GM19455 (cell line): ENCODE measurements at regions not wholly inside any gene's neighbourhood (a gene's known extent, or its start where the extent isn't known, plus 50 kb on each side); places are given as distances from the start of the nearest gene placed in this dataset.
"Not testable (repeated sequence)": the region's sequence is repeated elsewhere in the genome, so short reads cannot be mapped to it uniquely, and the experiment has no call there.

Experiments used
- ATAC-seq: cut with Tn5 transposase; IDR thresholded peaks from one replicate; pipeline ENCODE4 v1.9.1; 2021; ENCODE audit not compliant: unreplicated experiment

DNA sequence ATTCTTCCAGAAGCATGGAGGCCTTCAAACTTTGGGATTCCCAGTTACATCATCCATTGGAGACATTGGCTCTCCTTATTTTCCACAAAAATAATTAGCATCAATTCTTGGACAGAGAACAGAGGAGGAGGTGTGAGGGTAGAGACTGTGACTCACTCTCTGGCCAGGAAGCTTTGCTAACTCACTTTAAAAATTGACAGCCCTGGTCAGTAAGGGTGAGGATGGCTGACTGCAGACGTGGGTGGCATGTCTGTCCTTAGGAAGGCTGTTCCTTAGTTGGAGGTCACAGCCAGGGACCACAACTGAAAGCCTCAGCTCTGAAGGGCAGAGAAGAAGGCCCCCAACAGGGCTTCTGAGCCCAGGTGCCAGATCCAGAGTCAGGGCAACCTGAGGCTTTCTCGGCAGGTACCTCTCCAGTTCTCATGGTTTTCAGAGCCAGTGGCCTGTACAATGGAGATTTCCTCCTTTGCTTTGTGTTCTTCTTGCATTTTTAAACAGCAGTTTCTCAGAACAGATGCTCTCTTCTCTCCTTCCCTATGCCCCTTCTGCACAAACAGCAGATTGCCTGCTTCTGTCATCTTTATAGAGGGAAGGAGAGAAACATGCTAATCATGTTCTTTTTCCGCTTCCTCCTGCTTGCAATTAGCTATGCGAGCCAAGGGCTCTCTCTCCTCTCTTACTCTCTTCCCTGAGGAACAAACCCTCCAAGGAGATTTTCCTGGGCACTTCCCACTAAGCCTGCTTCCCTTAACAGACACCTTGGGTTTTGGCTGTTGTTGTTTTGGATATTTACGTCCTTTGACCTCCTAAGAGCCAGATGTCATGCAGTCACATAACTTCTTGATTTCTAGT, 92.5 kb upstream of the ZNF366 start:
- no peak for ATAC-seq

DNA sequence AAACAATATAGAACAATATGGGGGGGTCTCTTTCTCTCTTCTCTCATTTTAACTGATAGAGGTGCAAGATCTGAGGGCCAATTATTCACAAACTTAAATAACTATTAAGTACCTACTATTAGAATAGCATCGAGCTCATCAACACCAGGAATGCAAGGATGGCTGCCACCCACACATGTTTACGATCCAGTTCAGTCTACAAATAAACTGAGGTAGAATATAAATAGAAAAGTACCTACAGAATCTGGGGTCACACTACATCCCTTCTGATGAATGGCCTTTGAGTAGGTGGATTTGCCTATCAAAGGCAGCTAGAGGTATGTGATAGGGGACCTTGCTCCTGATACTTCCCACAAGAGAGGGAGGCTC, 91.8 kb upstream of the ZNF366 start:
- no peak for ATAC-seq

DNA sequence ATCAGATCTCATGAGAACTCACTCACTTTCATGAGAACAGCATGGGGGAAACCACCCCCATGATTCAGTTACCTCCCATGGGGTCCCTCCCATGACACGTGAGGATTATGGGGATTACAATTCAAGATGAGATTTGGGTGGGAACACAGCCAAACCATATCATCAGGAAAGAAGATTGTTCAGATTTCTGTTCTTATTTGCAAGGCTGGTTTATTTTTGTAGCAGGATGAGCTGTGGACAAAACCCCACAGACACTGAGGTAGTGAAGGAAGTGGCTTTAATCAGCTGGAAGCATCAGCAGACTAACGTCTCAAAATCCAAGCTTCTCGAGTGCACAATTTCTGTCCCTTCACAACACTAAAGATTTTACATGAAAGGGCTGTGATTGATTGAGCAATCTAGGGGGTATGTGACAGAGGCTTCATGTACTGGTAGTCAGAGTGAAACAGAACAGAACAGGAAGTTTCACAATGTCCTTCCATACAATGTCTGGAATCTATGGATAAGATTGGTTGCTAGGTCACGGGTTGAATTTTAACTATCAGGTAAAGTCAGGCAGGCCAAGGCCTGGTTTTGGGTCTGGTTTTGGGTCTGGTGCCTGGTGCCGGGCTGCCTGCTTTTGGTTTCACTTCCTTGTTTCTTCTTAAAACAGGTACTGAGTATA, 91.3 kb upstream of the ZNF366 start:
- ATAC-seq, result no peak

DNA sequence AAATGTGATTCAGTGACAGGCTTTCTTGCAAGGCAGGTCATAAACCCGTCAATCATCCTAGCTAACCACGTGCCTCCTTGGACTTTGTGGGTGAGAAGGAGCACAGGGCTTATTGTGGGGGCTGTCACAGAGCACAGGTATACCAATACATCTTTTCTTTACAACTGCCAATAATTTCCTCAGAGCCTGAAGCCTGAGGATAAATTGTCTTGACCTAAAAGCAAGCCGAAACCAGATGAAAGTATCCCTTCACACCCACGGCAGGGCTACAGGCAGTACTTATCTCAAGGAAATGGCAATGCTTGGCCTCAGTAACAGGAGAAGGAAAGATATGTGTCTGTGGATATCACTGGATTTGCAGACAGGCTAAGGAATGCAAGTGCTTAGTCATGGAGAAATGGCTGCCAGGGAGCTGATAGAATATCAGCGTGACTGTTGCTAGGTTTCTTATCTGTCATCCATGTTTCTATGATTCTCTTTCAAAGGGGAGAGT, 90.3 kb upstream of the ZNF366 start:
- no peak for ATAC-seq

DNA sequence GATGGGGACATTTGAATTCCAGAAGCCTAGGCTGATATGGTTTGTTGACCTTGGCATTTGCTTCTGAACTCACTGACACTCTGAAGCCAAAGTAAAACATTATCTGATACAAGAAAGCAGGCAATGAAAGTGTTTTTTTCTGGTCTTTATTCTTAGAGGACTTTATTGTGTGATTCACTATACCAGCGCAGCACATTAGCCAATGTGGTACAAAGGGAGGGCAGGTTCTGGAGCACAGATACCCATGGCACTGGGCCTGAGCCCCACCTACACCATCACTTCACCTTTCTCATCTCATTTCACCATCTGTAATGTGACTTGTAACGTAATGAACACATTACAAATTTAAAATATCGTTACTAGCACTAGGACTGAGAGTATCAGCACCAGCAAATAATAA, 89.7 kb upstream of the ZNF366 start:
- no peak for ATAC-seq

DNA sequence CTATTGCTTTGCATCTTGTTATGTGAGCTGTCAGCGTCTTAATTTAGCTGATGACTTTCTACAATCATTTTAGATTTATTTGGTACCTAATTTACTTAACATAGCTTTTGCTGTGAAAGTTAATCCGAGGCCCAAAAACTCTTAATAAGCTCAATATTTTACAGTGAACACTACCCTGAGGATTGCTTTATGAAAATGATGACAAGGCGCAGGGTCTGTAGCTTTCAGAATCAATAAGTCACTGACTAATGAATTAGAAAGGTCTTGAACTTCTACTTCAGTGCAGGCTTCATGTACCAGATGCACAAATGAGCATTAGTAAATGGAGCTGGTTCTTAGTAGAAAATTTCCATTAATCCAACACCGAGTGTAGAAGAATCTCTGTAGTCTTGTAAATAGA, 81.4 kb upstream of the ZNF366 start:
- no peak for ATAC-seq

DNA sequence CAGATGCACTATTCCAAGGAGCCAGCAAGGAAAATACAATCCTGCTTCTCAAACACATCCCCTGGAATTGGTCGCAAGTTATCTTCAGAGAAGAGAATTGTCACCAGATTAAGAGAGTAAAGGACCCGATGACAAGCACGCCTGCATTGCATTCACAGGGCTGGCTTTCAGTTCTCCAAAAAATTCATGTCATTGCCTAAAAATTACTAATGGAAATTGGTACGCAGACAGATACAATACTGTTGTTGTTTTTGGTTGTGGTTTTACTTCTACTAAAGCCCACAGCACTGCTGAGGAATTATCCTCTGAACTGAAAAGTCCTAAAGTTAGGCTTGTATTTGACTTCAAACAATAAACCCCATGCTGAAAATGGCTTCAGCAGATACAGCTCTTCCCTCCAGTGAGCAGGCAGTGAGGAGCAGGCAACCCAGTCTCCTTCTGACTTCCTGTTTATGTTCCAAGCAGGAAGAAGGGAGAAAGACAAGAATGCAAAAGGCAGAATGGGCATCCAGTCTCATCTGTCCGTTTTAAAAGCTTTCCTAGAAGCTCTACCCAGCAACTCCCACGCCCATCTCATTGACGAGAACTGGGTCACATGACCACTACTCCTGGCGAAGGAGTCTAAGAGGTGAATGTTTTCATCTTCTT, 80.6 kb upstream of the ZNF366 start:
- no peak for ATAC-seq

DNA sequence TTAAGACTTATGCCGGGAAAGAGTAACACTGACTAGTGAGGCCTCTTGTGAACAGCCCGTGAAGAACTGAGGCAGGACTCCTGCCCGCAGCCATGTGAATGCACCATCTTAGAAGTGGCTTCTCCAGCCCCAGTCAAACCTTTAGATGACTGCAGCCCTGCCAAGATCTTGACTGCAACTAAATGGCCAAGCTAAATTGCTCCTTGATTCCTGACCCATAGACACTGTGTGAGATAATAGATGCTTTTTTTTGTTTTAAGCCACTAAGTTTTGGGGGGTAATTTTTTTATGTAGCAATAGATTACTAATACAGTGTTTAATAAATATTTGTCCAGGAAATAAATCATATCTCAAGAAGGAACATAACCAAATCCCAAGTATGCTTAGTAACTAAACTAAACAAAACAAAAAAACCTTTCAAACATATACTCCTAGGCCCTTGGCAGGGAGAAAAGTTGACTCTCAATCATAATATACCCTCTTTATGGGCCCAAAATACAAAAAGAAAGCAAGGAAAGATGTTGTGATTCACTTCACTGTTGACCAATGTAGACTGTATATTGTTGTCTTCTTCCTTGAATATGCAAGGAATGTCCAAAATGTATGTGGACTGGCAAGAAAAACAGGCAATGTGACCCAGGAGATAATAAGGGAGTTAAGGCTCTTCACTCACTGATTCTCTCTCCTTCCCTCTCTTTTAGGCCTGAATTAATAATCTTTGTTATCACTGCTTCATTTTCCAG, 79.7 kb upstream of the ZNF366 start:
- no peak for ATAC-seq

DNA sequence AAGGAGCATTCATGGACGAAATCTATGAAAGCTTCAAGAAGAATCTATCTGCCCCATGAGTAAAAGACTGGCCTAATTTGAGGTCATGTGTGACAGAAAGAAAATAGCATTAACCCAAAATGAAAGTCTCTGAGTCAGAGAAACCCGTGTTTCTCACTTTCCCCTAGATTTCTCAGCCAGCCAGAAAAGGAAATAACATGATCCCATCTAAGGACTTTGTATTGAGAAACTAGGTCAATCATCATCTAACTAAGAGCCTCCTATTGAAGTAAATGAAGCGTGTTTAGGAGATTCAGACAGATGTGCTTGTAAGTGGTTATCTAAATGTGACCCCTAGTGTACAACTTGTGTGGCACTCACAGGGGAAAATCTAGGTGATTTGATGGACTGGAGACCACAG, 77.3 kb upstream of the ZNF366 start:
- no peak for ATAC-seq

DNA sequence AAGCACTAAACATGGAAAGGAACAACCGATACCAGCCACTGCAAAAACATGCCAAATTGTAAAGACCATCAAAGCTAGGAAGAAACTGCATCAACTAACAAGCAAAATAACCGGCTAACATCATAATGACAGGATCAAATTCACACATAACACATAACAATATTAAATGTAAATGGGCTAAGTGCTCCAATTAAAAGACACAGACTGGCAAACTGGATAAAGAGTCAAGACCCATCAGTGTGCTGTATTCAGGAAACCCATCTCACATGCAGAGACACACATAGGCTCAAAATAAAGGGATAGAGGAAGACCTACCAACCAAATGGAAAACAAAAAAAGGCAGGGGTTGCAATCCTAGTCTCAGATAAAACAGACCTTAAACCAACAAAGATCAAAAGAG, 72.1 kb upstream of the ZNF366 start:
- ATAC-seq, result not testable (repeated sequence)

DNA sequence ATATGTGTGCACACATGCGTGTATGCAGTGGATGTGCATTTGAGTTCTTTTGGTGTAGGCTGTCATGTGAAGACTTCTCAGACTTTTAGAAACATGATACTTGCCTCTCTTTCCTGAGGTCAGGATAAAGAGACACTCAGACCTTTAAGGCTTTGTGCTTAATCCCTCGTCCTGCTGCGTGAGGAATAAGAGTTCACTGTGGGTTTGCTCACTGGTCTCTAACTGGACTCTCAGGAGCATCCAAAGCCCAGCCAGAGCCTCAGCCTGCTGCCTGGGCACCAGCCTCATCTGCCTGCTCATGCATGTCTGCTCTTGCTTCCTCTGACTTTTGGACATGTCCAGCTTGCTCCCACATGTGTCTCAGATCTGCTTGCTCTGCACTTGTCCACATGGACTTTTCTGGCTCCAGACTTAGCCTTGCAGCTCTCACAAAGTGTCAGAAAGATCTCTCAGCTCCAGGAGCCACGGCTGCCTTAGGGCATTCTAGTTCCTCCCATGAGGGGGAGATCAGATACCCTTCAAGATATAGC, 65.1 kb upstream of the ZNF366 start:
- no peak for ATAC-seq

DNA sequence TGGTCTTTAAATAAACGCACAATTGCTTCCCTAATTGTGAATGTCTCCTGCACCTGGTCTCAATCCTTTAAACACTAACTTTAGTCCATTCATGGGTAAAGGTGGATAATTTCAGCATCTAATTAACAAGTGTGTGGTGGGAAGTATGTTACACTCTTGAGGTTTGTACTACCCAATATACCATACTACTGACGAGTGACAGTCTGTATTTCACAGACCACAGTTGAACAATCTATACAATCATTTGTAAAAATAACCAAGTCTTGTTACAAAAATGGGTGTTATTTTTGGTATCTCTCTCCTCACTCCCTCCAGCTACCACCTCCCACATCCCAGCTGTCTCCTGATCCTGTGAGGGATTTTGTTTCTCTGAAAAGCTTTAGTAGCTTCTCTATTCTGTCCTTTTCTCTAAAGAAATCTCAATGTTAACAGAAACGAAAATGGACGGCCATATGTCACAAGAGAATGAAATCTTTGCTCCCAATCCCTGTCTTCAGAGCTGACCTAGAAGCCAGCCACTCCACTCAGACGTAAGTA, 62.3 kb upstream of the ZNF366 start:
- no peak for ATAC-seq

DNA sequence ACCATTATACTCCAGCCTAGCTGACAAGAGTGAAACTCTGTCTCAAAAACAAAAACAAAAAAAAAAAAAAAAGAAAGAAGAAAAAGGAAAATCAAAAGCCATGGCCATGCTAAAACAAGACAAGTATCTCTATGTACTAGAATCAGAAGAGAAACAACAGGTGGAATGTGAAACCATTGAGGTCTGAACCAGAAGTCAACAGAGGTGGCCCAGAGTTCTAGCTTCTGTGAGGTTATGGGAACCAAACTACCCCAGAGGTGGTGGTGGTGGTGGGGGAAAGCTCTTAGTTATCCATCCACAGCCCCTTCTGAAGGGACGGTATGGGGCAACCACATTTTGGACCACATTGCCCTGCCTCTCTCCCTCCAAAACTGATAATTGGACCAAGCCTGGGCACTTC, 59.5 kb upstream of the ZNF366 start:
- no peak for ATAC-seq

DNA sequence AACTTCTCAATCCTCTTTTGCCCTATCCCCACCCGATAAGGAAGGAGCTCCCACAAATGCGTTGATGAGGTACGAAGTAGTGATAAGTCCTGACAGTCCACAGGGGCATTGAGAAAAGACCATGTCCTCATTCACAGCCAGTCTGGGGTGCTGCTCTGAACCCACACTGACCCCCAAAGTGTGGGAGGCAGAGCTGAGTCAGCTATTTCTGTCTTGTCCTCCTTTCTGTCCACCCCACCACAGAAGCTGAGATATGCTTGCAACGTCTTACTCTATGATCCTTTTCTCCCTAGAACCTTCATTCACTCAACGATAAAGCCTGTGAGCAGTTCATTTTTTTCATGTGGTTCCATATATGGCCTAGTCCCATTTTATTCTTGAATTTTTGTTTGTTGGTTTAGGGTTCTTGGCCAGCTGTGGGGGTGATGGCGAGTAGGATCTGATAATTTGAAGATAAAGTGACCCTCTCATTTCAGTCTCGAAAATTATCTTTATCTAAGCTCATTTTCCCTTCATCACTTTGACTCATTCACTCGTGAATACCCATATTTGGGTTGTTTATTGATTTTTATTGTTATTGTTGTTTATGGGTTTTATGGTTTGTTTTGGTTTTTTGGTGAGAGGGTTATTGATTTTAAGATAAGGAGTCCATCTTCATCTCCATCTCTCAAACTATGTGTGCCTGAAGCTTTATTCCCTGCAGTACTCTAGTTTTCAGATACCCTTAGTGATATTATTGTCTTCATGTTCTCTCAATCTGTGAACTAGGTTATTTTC, 58.5 kb upstream of the ZNF366 start:
- no peak for ATAC-seq

DNA sequence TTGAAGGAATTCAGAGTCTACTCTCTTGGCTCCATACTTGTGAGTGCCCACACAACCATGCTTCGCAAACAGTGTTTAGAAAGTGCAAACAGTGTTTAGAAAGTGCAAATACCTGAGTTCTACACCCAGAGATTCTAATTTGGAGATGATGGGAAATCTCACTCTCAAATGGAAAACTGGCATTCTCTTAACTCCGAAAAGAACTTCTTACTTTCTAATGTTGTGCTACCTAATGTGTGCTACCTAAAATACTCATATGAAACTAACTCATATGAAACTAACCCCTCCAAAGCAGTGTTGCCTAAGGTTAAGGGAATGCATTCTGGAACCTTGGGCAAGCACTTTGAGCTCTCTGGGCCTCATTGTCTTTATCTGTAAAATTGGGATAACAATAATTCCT, 55.5 kb upstream of the ZNF366 start:
- no peak for ATAC-seq

DNA sequence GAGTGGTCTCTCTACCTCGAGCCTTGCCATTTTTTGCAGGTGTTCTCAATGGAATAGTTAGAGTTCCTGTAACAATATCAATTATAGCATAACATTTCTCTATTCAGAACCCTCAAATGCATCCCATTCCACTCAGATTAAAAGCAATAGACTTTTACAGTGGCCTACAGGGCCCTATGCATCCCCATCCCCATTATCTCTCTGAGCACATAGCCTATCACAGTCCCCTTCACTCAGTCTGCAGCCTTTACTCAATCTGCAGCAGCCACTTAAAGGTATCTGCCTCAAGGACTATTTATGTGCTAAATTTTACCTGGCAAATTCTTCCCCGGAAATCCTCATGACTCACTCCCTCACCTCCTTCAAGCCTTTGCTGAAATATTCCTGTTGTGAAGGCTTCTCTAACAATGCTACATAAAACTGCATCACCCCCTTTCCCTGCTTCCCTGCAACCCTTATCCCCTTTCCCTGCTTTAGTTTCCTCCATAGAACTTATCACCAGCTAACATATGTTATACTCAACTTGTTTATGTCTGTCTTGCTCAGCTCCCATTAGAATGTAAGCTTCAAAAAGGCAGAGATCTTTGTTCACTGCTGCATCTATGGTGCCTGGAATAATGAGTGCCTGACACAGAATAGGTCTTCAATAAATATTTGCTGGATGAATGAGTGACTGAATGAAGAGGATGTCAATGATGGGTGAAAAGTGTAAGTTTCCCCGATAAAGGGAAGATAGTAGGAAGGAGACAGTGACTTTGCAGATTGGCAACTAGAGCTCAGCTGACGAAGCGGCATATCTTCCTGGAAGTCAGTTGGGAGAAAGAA, 54.1 kb upstream of the ZNF366 start:
- no peak for ATAC-seq

DNA sequence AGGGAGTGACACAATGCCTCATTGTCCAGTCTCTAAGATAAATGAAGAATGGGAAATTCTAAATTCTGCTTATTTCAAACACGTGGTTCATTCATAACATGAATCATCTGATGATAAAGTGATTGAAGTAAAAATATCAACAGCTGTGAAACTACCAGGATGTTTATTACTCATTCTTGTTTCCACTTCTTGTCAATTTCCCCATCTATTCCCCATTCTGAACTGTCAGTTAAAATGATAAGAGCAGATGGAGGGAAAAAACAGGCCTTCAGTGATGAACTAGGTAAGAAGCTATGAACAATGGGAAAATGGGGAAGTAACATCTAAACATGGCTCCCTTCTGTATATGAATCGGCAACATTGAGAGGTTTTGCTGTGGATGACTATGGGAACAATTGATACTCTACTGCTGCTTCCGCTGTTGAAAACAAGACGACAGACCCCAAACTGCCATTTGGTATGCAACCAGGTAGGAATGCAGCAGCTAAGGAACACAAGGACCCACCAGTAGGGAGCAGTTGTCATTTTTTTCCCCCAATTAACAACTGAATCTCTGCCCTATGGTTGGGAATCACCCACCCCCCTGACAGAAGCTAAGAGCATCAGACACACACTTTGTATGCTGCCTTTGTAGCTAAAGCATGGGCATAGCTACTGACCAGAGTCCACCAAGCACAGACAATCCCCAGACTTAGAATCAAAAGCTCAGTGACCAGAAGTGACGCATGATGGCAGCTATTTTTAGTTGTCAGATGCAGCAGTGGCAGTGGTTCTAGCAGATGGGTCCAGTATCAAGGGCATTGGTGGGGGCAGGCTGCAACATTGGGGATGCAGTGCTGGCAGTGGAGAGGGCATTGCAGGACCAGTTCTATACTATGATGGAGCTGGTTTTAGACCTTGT, 52.9 kb upstream of the ZNF366 start:
- ATAC-seq, result no peak

DNA sequence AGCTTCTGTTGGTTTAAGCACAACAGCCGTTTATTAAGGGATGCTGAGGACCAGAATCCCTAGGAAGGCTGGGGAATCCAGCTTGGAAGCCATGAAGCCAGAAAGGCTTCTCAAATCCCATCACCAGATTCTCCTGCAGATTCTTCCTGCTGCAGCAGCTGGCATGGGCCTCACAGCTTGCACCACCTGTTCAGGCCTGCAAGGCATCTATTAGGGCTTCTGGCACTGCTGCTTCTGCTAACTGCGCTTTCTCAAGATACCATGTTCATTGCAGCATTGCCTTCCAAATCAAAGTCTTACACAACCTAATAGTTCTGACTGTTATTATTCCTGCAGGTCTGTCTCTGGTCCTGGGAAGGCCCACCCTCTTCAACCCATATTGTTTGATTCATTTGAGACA, 51.2 kb upstream of the ZNF366 start:
- no peak for ATAC-seq
